NCI-H748 (cell line): ENCODE measurements at regions not wholly inside any gene's neighbourhood (a gene's known extent, or its start where the extent isn't known, plus 50 kb on each side); places are given as distances from the start of the nearest gene placed in this dataset.
"Not testable (repeated sequence)": the region's sequence is repeated elsewhere in the genome, so short reads cannot be mapped to it uniquely, and the experiment has no call there.

Experiments
- DNase-seq: peaks from one replicate; lab custom pipeline; 2025; ENCODE audit not compliant: unreplicated experiment; lab: John Stamatoyannopoulos, UW

- no peak for DNase-seq
These were observed 236.6 kb downstream of the MFSD1 start for GRCh38 chr3:159038405-159038804.

DNA sequence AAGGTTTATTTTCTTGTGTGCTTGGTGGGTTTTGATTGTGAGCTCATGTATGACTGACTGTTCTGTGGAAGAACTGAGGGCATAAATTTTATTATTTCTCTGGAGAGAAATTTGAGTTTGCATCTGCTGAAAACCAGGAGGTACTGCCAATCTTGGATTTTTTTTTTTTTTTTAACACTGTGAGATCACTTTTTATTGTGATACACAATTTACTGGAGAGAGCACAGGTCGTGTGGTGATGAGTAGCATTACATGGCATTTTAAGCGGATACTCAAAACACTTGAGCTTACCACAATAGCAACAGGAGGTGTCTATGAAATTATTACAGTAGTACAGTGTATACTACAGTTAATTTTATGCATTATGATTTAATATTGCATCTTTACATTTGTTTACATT lies 237.4 kb downstream of the MFSD1 start:
- DNase-seq, result no peak

- peak; percentile 83 for DNase-seq
These were observed 243.5 kb downstream of the MFSD1 start for GRCh38 chr3:159045279-159045885.

GRCh38 chr3:159047361-159047760 lies 245.5 kb downstream of the MFSD1 start:
- no peak for DNase-seq

GRCh38 chr3:159052494-159052893 lies 250.6 kb downstream of the MFSD1 start:
- DNase-seq, result not testable (repeated sequence)

- DNase-seq, result no peak
These were observed 255.8 kb downstream of the MFSD1 start for GRCh38 chr3:159057621-159058020.

GRCh38 chr3:159058859-159059258 lies 257.0 kb downstream of the MFSD1 start:
- no peak for DNase-seq

DNA sequence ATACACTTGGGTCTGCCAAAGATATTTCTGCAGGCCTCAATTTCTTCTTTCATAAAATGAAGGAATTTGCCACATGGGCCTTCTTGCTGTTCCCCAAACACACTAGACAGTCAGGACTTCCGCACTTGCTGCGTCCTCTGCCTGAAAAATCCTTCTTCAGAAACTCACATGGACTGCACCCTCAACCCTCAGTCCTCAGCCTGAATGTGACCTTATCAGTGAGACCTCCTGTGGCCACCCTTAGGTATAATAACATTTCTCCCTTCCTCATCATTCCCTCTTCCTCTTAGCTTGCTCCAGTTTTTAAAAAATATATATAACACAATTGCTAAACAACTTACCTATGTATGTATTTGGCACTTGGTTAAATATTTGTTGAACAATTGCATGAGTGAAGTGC lies 257.5 kb downstream of the MFSD1 start:
- no peak for DNase-seq

- no peak for DNase-seq
These were observed 261.0 kb downstream of the MFSD1 start for GRCh38 chr3:159062734-159063410.

DNA sequence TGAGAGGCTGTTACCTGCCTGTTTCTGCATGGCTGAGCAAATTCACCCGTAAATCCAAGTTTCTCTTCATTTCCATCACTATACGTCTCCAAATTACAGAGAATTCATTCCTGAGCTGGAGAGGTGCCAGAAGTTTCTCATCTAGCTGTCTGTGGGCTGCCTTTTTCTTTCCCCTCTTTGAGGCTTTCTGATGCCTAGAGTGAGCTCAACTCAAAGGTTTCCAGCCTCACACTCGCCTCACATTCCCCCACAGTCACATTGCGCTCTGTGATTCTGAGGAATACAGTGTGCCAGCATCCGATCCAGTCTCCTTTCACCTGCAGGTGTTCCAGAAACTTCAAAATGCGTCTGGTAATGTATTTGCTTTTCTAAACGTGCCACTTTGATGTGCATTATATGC lies 267.2 kb downstream of the MFSD1 start, which contains the start of gene IQCJ:
Gene IQCJ (plus strand): TSS at position 229 of the 400 bp plus-strand sequence.
- no peak for DNase-seq

- DNase-seq, result no peak
These were observed 268.1 kb downstream of the MFSD1 start for GRCh38 chr3:159069866-159070425.

DNA sequence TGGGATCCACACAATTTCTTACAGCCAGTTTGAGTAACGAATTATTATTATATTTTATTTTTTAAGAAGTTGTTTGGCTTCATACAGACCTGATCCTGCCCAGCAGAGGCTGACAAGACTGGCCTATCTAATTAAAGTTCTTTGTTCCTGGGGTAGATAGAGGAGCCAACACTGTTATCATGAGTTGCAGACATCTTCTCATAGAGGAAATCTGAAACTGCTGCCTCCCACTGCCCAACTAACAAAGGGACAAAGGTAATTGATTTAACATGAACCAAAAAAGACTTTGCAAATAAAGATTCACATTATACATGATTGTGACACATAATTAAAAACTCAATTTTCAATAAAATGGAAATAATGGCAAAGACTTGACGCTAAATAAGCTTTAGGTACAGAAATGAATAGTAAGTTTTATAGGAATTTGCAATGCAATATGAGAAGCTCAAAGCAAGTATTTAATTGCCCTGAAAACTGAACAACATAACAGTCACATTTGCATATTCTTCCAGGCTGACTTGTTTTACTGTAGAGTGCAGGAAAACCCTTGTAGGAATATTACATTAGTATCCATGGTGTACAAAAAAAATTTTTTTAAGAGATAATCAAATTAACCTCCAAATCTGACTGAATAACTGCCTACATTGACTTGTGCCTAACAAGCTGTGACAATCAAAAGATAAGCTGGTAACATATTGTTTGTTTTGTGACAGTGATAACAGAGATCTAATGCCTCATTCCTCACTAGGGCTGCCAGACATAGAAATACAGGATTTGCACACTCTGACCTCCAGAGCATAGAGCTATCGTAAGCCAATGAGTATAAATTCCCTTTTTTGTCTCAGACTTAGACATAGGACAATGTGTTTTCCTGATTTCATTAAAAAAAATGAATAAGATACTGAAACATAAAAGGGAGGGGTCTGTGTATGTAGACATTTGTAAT lies 273.2 kb downstream of the MFSD1 start:
- DNase-seq, result peak; percentile 1

- no peak for DNase-seq
These were observed 276.0 kb downstream of the MFSD1 start for GRCh38 chr3:159077860-159078259.

GRCh38 chr3:159080256-159080655 lies 278.4 kb downstream of the MFSD1 start:
- DNase-seq, result no peak

- DNase-seq, result no peak
These were observed 279.0 kb downstream of the MFSD1 start for GRCh38 chr3:159080821-159081220.

GRCh38 chr3:159082519-159082918 lies 280.7 kb downstream of the MFSD1 start:
- no peak for DNase-seq

GRCh38 chr3:159091936-159092335 lies 290.1 kb downstream of the MFSD1 start:
- DNase-seq, result no peak

GRCh38 chr3:159102001-159102400 lies 300.1 kb downstream of the MFSD1 start:
- DNase-seq, result no peak

- DNase-seq, result no peak
These were observed 310.9 kb downstream of the MFSD1 start for GRCh38 chr3:159112724-159113123.

DNA sequence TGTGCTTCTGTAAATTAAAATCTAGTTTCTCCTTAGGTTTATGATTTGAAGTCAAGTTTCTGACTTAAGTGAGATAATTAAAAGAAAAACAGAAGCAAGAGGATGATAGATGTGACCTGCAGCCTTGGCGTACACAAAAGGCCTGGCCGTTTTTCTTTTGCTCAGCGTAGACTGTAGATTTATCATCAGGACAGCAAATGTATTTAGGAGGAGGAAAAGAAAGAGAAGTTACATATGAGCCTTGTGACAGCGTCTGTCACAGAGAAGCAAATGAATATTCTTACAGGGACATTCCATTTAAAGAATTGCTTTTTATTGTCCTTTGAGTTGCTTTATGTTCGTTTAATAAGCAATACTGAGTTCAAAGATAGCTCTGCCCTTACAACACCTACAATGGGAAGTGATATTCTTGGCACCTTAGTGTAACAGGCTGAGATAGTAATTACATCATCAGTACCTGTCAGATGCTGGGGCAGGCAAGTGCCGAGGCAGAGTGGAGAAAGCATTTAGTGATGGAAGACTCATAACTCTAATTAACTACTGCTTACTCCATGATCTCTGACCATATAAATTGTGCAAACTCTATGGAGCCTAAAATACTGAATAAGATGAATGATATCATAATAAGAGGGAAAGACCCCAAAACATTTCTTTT lies 311.5 kb downstream of the MFSD1 start:
- no peak for DNase-seq

GRCh38 chr3:159114582-159114981 lies 312.7 kb downstream of the MFSD1 start:
- DNase-seq, result no peak
